ENCODE measurements at regions not wholly inside any gene's neighbourhood (a gene's known extent, or its start where the extent isn't known, plus 50 kb on each side); places are given as distances from the start of the nearest gene placed in this dataset.
A peak's percentile ranks its signal among the peaks of the same experiment; 100 is the strongest.
"Not testable (repeated sequence)": the region's sequence is repeated elsewhere in the genome, so short reads cannot be mapped to it uniquely, and the experiment has no call there.

GRCh38 chr9:38253200-38253599 lies 139.3 kb upstream of the ALDH1B1 start:
- DNase-seq, result no peak

- DNase-seq, result no peak
Measured at GRCh38 chr9:38251036-38251860, 141.3 kb upstream of the ALDH1B1 start.

- DNase-seq, result no peak
Measured at GRCh38 chr9:38250279-38251035, 142.0 kb upstream of the ALDH1B1 start.

DNA sequence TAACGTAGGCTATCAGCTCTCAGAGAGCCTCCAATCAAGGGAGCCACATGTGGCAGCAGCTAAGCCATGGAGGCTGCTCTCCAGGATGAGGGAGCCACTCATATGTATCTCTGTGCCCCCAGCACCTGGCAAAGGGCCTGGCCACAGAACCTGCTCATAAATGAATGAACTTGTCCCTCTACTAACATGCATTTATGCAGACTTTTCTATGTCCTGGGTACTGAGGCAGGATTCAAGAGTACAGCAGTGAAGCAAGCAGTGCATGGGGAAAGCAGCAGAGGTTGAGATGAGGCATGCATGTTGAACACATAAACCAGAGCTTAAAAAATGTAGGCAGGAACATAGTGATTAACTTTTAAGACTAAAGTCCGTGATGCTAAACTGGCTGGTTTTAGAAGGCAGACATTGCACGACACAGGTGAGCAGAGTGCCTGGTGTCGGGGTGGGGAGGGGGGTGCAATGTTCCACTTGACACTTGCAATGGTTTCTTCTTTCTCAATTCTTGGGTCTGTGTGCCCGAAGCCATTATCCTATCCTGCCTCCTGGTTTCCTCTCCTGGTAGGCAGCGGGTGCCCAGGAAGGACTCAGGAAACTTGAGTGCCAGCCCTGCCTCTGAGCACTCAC lies 142.8 kb upstream of the ALDH1B1 start:
- no peak for DNase-seq

DNA sequence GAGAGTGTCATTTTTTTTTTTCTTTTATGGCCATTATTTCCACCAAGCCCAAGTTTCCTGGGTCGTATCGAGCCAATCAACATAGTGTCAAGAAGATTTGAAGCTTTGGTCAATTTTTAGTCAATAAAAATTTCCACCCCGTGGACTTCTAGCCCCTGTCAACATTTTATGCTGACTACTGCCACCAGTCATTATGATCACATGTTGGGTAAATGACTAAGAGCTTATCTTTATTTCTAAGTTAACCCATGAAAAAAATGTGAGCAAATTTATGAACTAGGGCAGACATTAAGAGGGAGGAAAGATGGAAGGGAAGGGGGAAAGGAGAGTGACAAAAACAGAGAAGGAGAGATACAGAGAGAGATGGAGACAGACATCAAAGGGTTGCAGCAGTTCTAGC lies 143.5 kb upstream of the ALDH1B1 start:
- no peak for DNase-seq

DNA sequence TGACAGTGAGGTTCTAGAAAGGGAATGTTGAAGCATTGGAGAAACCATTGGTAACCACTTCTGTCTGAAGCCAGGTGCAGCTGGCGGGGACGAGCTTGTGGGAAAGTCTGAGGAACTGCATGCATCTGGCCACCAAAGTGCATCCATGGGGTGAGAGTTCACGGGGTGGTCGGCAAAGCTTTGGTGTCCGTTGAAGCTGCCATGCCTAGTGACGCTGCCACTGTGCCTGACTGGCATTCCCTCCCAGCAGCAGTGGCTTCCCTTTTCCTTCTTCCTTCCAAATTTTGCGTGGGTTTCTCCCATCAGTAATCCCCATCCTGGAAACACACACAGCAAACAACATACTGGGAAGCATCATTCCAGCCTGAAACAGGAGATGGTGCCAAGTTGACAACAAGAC lies 145.7 kb upstream of the ALDH1B1 start:
- DNase-seq, result no peak

DNA sequence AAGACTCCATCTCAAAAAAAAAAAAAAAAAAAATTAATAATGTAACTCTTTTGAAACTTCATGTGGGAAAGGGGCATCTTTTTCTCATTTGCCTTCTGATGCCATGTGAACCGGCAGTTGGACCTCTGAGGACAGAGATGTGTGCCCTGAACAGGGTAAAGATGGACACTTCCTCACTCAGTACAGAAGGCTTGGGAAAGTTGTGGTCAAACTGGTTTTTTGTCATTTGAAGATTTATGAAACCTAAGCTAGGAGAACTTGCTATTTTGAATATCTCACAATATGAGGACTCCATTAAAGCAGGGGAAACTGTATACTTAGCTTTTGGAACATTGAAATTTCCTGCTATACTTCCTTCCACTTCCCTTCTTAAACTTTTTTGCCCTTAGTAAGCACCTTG lies 147.5 kb upstream of the ALDH1B1 start:
- no peak for DNase-seq

DNA sequence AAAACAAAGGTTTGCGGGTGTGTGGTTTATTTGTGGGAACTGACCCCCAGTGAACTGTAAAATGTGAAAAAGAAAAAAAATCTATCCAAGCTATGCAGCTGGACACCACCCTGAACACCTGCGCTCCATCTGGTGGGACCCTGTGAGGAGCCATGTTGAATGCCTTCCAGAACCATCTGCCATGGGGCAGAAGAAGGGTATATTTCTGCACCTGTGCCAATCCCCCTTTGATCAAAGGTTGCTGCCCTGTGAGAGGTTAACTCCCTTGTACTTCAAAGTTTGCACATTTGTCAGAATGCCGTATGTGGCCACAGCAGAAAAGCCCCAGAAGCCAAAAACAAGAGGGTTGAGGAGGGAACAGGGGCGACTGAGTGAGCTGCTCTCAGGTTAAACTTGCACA lies 148.5 kb upstream of the ALDH1B1 start:
- DNase-seq, result no peak

DNA sequence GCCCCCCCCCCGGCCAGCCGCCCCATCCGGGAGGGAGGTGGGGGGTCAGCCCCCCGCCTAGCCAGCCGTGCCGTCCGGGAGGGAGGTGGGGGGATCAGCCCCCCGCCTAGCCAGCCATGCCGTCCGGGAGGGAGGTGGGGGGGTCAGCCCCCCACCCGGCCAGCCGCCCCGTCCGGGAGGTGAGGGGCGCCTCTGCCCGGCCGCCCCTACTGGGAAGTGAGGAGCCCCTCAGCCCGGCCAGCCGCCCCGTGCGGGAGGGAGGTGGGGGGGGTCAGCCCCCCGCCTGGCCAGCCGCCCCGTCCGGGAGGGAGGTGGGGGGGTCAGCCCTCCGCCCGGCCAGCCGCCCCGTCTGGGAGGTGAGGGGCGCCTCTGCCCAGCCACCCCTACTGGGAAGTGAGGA lies 150.4 kb upstream of the ALDH1B1 start:
- not testable (repeated sequence) for DNase-seq

DNA sequence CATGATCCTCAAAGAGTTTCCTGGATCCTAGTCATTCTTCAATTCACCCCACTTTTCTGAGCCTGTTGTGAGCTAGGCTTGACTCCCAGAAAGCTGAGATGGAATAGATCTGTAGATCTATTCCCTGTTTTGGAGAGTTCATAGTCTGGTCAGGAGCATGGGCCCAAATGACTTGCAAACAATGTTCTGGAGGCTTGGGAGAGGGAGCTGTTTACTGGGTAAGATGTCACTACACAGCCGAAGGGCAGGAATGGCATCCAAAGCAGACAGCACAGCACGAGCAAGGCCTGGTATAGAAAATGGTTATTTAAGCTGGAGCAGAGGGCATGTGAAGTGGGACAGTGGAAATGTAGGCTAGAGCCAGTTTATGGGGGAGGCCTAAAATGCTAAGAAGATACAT lies 152.5 kb upstream of the ALDH1B1 start:
- DNase-seq, result no peak

- no peak for DNase-seq
Measured at GRCh38 chr9:38235244-38235643, 157.3 kb upstream of the ALDH1B1 start.

GRCh38 chr9:38234479-38235170 lies 157.9 kb upstream of the ALDH1B1 start:
- DNase-seq, result no peak

DNA sequence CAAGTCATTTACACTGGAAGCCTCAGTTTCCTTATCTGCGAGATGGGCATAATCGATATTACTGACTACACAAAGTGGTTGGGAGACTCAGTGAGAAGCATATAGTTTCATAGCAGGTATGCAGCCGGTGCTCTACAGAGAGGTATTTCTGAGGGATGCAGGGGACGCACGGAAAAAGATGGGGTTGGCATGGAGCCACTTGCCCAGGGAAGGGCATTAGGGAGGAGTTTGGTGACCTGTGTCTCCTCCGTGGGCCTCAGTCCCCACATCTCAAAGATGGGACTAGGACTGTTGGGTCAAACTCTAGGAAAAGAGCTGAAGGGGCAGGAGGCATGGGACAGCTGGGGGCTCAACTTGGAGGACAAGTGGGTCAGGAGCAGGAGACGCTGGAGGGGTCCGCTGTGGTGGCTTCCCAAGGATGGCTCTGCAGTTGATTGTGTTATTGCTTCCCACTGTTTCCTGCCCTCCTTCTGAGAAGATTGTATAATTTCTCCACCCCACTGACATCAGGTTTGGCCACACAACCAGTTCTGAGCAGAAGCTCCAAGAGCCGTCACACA lies 158.6 kb upstream of the ALDH1B1 start:
- no peak for DNase-seq

DNA sequence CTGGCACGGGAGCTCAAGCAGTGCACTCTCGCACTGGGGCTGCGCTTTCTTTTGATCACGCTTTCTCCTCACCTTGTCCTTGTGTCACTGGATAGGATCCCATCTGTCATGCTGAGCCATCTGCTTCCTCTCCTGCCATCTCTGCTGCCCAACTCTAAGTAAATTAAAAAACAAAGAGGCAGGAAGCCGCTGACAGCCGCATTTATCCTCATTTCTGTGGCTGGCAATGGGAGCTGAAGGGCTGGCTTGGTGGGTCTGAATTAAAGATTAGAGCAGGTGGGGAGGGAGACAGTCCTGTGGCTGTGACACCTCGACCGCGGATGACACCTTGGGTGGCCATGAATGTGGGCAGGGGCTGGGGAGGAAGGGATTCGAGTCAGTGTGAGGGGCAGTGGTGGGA lies 159.2 kb upstream of the ALDH1B1 start:
- no peak for DNase-seq

DNA sequence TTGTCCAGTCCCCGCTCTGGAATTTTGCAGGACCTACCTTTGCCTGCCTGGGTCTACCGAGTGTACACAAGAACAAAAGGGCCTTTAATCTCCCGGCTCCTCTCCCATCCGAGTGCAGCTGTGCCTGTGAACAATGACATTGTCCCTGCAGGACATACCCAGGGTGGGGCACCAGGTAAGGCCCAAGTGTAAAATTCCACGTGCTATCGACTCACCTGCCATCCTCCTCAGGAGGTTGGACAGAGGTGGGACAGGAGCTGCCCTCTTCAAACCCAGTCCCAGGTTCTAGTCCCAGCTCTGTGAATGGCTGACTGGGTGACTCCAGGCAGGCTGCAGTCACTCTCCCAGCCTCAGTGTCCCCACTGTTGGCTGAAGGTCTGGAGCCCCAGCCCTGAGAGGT lies 159.6 kb upstream of the ALDH1B1 start:
- DNase-seq, result no peak

DNA sequence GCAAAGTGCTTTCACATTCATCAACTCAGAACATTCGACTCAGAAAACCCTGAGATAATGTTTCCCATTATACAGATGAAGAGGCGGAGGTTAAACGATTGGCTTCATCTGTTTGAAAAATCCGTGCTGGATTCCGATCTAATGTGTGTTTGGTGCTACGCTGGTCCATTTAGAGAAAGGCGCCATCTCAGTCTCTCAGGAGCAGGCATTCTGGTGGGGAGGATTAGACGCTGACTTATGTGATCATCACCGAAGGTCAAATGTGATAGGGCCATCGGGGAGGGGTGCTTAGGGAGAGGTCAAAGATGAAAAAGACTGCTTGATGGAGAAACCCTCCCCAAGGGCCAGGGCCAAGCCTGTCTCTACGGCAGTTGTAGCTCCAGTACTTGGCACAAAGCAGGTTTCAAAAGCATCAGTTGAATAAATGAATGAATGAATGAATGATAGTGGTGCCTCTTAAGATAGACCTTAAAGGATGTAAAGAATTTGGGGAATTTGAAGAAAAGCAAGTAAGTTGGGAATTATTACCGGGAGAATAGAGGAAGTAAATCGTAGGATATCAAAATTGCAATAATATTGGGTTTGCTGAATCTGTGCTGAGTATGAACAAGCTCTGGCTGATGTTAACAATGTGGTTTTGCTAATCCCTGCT lies 160.6 kb upstream of the SHB start:
- DNase-seq, result no peak

DNA sequence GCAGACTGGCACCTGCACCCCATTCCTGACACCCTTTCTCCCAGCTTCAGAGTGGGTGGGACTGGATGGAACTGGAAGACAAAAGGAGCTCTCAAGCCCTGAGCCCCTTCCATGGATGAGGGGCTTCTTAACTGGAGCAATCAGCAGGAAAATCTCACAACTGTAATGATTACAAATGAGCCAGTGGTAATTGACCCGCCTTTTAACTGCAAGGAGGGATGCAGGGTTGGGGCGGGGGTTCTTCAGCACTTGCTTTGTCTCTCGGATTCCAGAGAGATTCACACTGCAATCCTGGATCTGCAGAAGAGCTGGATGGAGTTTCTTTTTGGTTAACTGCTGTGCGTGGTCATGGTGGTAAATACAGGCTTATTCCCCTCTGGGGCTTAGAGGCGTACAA lies 160.1 kb upstream of the SHB start:
- no peak for DNase-seq

DNA sequence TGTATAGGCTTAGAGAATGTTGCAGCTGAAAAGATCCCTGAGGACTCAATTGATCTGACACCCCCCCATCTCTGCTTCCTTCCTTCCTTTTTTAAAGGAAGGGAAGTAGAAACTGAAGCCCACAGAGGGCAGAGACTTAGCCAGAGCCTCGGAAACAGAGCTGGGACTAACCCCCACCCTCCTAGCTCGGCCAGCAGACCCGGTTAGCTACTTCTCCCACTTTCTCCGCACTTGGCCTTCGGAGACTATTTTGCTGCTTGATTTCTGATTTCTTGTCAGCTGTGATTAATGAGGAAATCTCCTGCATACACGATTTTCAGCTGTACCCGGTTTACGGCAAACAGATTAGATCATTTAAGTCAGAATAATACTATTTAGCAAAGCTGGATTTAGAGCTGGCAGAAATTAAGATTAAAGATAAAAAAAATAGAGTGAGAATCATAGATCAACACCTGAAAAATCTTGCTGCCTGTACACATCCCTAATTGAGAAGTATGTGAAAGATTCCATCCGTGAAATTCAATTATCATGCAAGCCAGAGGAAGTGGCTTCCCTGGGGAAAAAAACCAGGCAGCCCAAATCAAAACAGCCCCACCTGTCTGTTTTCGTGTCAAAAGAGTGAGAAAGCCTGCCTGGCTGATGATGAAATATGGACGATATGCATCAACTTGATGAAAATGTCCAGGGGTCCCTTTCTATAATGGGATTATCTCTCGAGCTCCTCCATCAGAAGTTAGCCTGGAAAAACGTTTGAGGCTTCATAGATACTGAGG lies 159.5 kb upstream of the SHB start:
- DNase-seq, result no peak

GRCh38 chr9:38227656-38228055 lies 158.6 kb upstream of the SHB start:
- DNase-seq, result no peak

GRCh38 chr9:38227061-38227540 lies 158.1 kb upstream of the SHB start:
- DNase-seq, result peak; percentile 9

DNA sequence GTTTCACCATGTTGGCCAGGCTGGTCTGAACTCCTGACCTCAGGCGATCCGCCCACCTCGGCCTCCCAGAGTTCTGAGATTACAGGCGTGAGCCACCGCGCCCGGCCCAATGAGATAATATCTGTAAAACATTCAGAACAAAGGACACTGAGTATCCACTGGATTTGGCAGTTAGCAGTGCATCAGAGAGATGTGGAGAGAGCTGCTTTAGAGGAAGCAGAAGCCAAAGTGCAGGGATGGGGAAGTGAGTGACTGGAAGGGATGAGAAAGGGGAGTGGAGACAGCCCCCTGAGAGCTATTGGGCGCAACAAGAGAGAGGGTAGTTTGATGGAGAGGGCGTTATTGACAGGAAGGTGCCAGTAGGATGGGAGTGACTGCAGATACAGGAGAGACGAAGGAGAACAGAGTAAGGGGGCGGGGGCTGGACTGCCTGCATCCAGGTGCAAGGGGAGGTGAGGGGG lies 157.5 kb upstream of the SHB start:
- no peak for DNase-seq

All from activated naive CD4-positive, alpha-beta T cell treated with Interleukin-2 at 50 U/mL for 16 hours (primary cell).